Small intestine (tissue), 7 donors: ENCODE measurements at regions not wholly inside any gene's neighbourhood (a gene's known extent, or its start where the extent isn't known, plus 50 kb on each side); places are given as distances from the start of the nearest gene placed in this dataset.

ENCODE experiments used
- DNase-seq, 2 donors: peaks; one replicate each; pipeline versions ENCODE4 v3.0.0 to v3.0.0-alpha.2; 2013
- FAIRE-seq: peaks from 2 replicates; lab custom pipeline; 2012; peaks lifted over from hg19 to GRCh38; lab: Jason Lieb, UNC
- H3K27ac ChIP-seq, 3 donors: one replicate each; pipeline ENCODE4 v1.5.1; 2013; ENCODE audit warnings: low read length in 2 of 3, mild to moderate bottlenecking in 2 of 3, control low read depth in 1 of 3, inconsistent platforms in 1 of 3, low read depth in 1 of 3, moderate library complexity in 1 of 3
- H3K27me3 ChIP-seq, 3 donors: one replicate each; pipeline ENCODE4 v1.6.1; 2013; ENCODE audit warnings: low read length in 3 of 3, inconsistent platforms in 1 of 3; ENCODE audit not compliant: control insufficient read depth in 3 of 3, insufficient read depth in 3 of 3
- H3K36me3 ChIP-seq, 3 donors: one replicate each; pipeline ENCODE4 v1.6.1; 2013; ENCODE audit warnings: low read length in 3 of 3, inconsistent platforms in 1 of 3, low read depth in 1 of 3, mild to moderate bottlenecking in 1 of 3, moderate library complexity in 1 of 3; ENCODE audit not compliant: control insufficient read depth in 3 of 3, insufficient read depth in 2 of 3
- H3K4me1 ChIP-seq, 3 donors: one replicate each; pipeline ENCODE4 v1.6.1; 2013; ENCODE audit warnings: low read length in 2 of 3, inconsistent platforms in 1 of 3, low read depth in 1 of 3, mild to moderate bottlenecking in 1 of 3, moderate library complexity in 1 of 3; ENCODE audit not compliant: control insufficient read depth in 3 of 3, insufficient read depth in 2 of 3
- H3K4me3 ChIP-seq, 3 donors: one replicate each; pipeline ENCODE4 v1.5.1; 2013; ENCODE audit warnings: low read length in 3 of 3, control low read depth in 1 of 3, inconsistent platforms in 1 of 3, low read depth in 1 of 3, mild to moderate bottlenecking in 1 of 3, moderate library complexity in 1 of 3
- H3K9me3 ChIP-seq, 2 donors: one replicate each; pipeline ENCODE4 v1.6.1; 2013; ENCODE audit warnings: low read depth in 1 of 2, low read length in 1 of 2; ENCODE audit not compliant: control insufficient read depth in 2 of 2, insufficient read depth in 1 of 2
- WGBS, 3 donors: extraction: QIAGEN DNeasy Blood & Tissue Kit; methylation state at CpG; one replicate each; pipeline ENCODE4 v1.1.7; 2013; 5-methylcytosine and 5-hydroxymethylcytosine counted together
- donor health status: healthy with polysubstance abuse.
- donor health status: control.
- donor health status: control.
- donor health status: Bipolar disorder and iron deficiency.
- donor health status: healthy.

DNA sequence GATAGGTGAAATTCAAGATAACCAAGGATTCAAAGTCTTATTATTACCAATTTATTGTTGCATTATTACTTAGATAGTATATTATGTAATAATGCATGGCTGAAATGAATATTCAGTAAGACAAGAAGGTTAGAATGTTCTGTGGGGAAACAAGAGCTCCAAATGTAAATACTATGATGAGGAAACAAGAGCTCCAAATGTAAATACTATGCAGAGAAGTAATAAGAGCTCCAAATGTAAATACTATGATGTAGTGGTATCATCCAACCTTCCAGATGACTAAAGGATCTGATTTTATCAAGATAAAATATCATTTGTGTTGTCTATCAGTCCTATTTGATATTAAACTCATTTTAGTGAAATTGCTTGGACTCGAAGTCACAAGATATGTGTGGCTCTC is 82.2 kb upstream of the PCDH18 start:
- DNase-seq (no peak), FAIRE-seq (no peak)
- Histone ChIP-seq H3K4me3 (no peak overlapping the region), H3K36me3 (no peaks in the 10 kb centered on the region), H3K4me1 (no peaks in the 10 kb centered on the region), H3K27me3 (no peaks in the 10 kb centered on the region), H3K9me3 (no peaks in the 10 kb centered on the region), H3K27ac (no peak overlapping the region)
- 75 to 86% (median 81%) methylated on average over 1 of the region's 1 CpG for WGBS, 3 donors

GRCh38 chr4:137611998-137612700 is 79.9 kb upstream of the PCDH18 start:
- Histone ChIP-seq H3K9me3 (no peaks in the 10 kb centered on the region), H3K4me1 (no peaks in the 10 kb centered on the region), H3K36me3 (no peaks in the 10 kb centered on the region), H3K27me3 (no peaks in the 10 kb centered on the region), H3K4me3 (no peak overlapping the region), H3K27ac (no peak overlapping the region)
- WGBS, 3 donors: 37 to 47% (median 43%) methylated on average over 3 of the region's 3 CpGs
- no peak for DNase-seq
- FAIRE-seq: no peak

- no peak overlapping the region for H3K27ac ChIP-seq
- H3K4me1 ChIP-seq: no peaks in the 10 kb centered on the region
- FAIRE-seq (no peak), DNase-seq (no peak)
- H3K36me3 ChIP-seq: no peaks in the 10 kb centered on the region
- no peaks in the 10 kb centered on the region for H3K27me3 ChIP-seq
- WGBS, 3 donors: 75 to 84% (median 82%) methylated on average over 2 of the region's 2 CpGs
- no peaks in the 10 kb centered on the region for H3K9me3 ChIP-seq
- H3K4me3 ChIP-seq: no peak overlapping the region
Measured at GRCh38 chr4:137610960-137611359, 78.7 kb upstream of the PCDH18 start.

DNA sequence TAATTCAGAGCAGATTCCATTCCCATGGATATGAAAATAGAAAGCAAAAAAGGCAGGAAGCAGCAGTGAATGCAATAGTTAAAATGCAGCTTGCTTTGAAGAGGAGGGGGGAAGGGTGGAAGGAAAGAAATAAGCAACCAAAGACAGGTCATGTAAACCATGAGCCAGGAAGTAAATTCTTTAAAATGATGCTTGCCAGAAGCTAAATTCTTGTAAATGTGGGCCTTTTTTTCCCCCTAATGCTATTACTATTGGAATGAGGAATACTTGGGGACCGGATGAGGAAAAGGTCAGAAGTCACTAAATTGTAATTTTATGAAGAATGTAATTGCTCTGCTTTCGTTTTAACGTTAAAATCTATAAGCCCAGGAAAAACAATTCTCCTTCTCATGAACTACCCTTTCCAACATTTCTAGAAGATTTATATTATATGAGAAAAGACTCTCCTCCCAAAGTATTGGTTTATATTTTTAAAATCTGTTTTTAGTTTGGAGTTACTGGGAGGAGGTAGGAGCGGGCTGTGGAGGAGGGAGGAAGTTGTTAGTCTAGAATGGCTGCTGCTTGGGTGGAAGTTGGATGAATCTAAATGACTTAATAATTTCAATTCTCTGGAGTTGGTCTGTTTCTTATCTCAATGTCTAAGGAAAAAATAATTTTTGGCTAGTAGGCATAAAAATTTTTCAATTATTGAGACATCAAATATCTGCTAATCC is 77.6 kb upstream of the PCDH18 start:
- 45 to 65% (median 54%) methylated on average over 4 of the region's 4 CpGs for WGBS, 3 donors
- H3K4me1 ChIP-seq: no peaks in the 10 kb centered on the region
- H3K4me3 ChIP-seq: no peak overlapping the region
- peak overlapping the region in 2 of 3 donors; percentile 14 to 49 for H3K27ac ChIP-seq
- H3K36me3 ChIP-seq: no peaks in the 10 kb centered on the region
- H3K9me3 ChIP-seq: no peaks in the 10 kb centered on the region
- FAIRE-seq (no peak), DNase-seq (peak in 1 of 2 donors; percentile 14)
- H3K27me3 ChIP-seq: no peaks in the 10 kb centered on the region

DNA sequence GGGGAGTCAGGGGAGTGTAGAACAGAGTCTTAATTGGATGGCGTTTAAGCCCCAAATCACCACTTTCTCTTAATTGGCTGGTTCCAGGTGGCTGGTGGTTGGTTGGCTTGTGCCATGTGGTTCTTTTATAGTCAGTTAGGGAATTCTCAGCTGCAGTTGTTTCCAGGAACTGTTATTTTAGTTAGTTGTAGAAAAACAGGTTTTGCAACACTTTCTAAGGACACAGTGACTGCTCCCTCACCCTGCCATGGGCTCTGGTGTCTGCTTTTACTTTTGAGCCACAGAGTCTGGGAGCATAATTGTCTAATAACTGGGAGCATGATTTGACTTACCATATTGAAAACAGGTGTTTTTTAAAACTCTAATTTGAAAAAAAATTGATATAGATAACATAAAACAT is 75.8 kb upstream of the PCDH18 start:
- Histone ChIP-seq H3K36me3 (no peaks in the 10 kb centered on the region), H3K27ac (no peak overlapping the region), H3K4me3 (no peak overlapping the region), H3K9me3 (no peaks in the 10 kb centered on the region), H3K27me3 (no peaks in the 10 kb centered on the region), H3K4me1 (no peaks in the 10 kb centered on the region)
- DNase-seq: no peak
- 63 to 90% (median 80%) methylated on average over 1 of the region's 1 CpG for WGBS, 3 donors
- FAIRE-seq: no peak

DNA sequence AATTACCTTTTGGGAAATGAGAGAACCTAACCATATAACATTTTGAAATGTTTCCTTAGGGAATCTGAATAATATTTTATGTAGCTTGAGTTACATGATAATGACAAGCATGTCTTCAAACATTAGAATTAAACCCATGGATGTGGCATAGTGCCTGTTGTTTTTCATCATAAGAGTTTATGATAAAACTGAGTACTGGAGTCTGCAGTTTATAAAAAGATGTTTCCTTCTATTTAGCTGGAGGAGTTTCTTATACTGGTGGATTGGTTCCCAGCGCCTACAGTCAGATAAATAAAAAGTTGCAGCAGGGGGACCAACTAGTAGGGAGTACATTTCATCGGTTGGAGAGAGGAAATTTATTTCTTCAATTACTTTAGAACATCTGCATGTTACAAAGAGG is 70.1 kb upstream of the PCDH18 start:
- FAIRE-seq: no peak
- H3K27me3 ChIP-seq: no peaks in the 10 kb centered on the region
- no peak for DNase-seq

GRCh38 chr4:137601934-137602333 is 69.6 kb upstream of the PCDH18 start:
- WGBS, 3 donors: 19 to 58% (median 26%) methylated on average over 1 of the region's 1 CpG
- Histone ChIP-seq H3K9me3 (no peaks in the 10 kb centered on the region), H3K27ac (no peak overlapping the region), H3K4me1 (no peaks in the 10 kb centered on the region), H3K4me3 (no peak overlapping the region), H3K27me3 (no peaks in the 10 kb centered on the region), H3K36me3 (no peaks in the 10 kb centered on the region)
- FAIRE-seq: no peak
- no peak for DNase-seq

More for the DNA sequence above, 70.1 kb upstream of the PCDH18 start:
- no peak overlapping the region for H3K4me3 ChIP-seq
- H3K9me3 ChIP-seq: no peaks in the 10 kb centered on the region
- no peaks in the 10 kb centered on the region for H3K4me1 ChIP-seq
- no peaks in the 10 kb centered on the region for H3K36me3 ChIP-seq
- WGBS, 3 donors: 64 to 75% (median 75%) methylated on average over 2 of the region's 2 CpGs
- no peak overlapping the region for H3K27ac ChIP-seq

DNA sequence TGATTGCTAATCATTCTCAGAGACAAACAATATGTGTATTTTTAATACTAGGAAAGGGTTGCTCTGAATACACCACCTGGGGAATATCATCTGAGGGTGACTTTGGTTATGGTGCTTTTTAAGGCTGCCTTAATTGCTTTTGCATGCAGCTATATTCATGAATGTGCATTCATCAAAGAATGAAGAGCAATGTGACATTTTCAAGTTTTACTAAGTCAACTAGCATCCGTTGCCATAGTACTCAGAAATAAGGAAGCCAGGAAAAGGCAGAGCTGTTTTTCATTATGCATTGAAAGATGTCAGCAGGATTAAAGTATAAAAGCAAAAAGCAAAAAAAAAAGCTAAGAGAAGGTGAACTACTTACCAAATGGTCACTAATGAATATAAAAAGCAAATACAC is 67.4 kb upstream of the PCDH18 start:
- Histone ChIP-seq H3K27ac (no peak overlapping the region), H3K27me3 (no peaks in the 10 kb centered on the region), H3K9me3 (no peaks in the 10 kb centered on the region), H3K36me3 (no peaks in the 10 kb centered on the region), H3K4me1 (no peaks in the 10 kb centered on the region), H3K4me3 (no peak overlapping the region)
- FAIRE-seq (no peak), DNase-seq (no peak)
- 68 to 81% (median 75%) methylated on average over 1 of the region's 1 CpG for WGBS, 3 donors
